ENCODE measurements at regions not wholly inside any gene's neighbourhood (a gene's known extent, or its start where the extent isn't known, plus 50 kb on each side); places are given as distances from the start of the nearest gene placed in this dataset.

GRCh38 chr18:46335534-46336101, 231.4 kb downstream of the HAUS1 start:
- Histone ChIP-seq H3K4me1 (ENCODE audit: insufficient read depth, low read length) (peaks cover 69% of the 10 kb centered on the region), H2AFZ (ENCODE audit: low read depth, low read length) (no peak overlapping the region), H3K4me2 (ENCODE audit: insufficient read depth, low read length) (peak overlapping the region; percentile 76), H4K20me1 (ENCODE audit: insufficient read depth, low read length) (peaks cover 13% of the 10 kb centered on the region), H3K79me2 (ENCODE audit: insufficient read depth, low read length) (peaks cover 77% of the 10 kb centered on the region), H3K9me3 (ENCODE audit: insufficient read depth, low read length, severe bottlenecking) (no peaks in the 10 kb centered on the region), H3K4me3 (ENCODE audit: low read depth in 1 of 2, low read length in 2 of 2) (peak overlapping the region in 1 of 2 experiments; percentile 81; a peak in 2 of 4 replicates), H3K36me3 (ENCODE audit: insufficient read depth, low read length) (no peaks in the 10 kb centered on the region; the same call in 1 of the 2 replicates), H3K27me3 (ENCODE audit: insufficient read depth, low read length, poor library complexity) (no peaks in the 10 kb centered on the region), H3K9ac (ENCODE audit: low read depth, low read length) (peak overlapping the region; percentile 83; the same call in 1 of the 2 replicates), H3K27ac (ENCODE audit: low read length) (peak overlapping the region; percentile 76)
- TF ChIP-seq EZH2 (IDR thresholded peaks at IDR 0.05; ENCODE audit: borderline replicate concordance, low read depth, low read length, severe bottlenecking) = no peak
- TF ChIP-seq CTCF (IDR thresholded peaks at IDR 0.05; ENCODE audit: borderline replicate concordance, extremely low read depth, low read length, poor library complexity, severe bottlenecking) = no peak
- DNase-seq = peak; percentile 16
- no peak for ATAC-seq (ENCODE audit: insufficient read depth, low read depth)

GRCh38 chr18:46336278-46337111, 232.3 kb downstream of the HAUS1 start:
- H3K4me2 ChIP-seq (ENCODE audit: insufficient read depth, low read length) = peak overlapping the region; percentile 76

GRCh38 chr18:46337271-46337670, 233.1 kb downstream of the HAUS1 start:
- no peaks in the 10 kb centered on the region for H3K27me3 ChIP-seq (ENCODE audit: insufficient read depth, low read length, poor library complexity)
- no peak for DNase-seq
- no peaks in the 10 kb centered on the region for H3K9me3 ChIP-seq (ENCODE audit: insufficient read depth, low read length, severe bottlenecking)
- no peak overlapping the region for H2AFZ ChIP-seq (ENCODE audit: low read depth, low read length)
- H4K20me1 ChIP-seq (ENCODE audit: insufficient read depth, low read length) = peaks cover 22% of the 10 kb centered on the region
- 0 out of 2 replicates have a peak overlapping the region, but pooled peaks have one; percentile 20 for H3K9ac ChIP-seq (ENCODE audit: low read depth, low read length)
- H3K4me1 ChIP-seq (ENCODE audit: insufficient read depth, low read length) = peaks cover 73% of the 10 kb centered on the region
- H3K27ac ChIP-seq (ENCODE audit: low read length) = no peak overlapping the region
- TF ChIP-seq CTCF (IDR thresholded peaks at IDR 0.05; ENCODE audit: borderline replicate concordance, extremely low read depth, low read length, poor library complexity, severe bottlenecking) (no peak), EZH2 (IDR thresholded peaks at IDR 0.05; ENCODE audit: borderline replicate concordance, low read depth, low read length, severe bottlenecking) (no peak)
- no peaks in the 10 kb centered on the region; the same call in 1 of the 2 replicates for H3K36me3 ChIP-seq (ENCODE audit: insufficient read depth, low read length)
- peak overlapping the region in 1 of 2 experiments; percentile 13; a peak in 1 of 4 replicates for H3K4me3 ChIP-seq (ENCODE audit: low read depth in 1 of 2, low read length in 2 of 2)
- H3K79me2 ChIP-seq (ENCODE audit: insufficient read depth, low read length) = peaks cover 92% of the 10 kb centered on the region
- peak overlapping the region; percentile 76 for H3K4me2 ChIP-seq (ENCODE audit: insufficient read depth, low read length)
- ATAC-seq (ENCODE audit: insufficient read depth, low read depth) = no peak

More at GRCh38 chr18:46336278-46337111, 232.3 kb downstream of the HAUS1 start:
- Histone ChIP-seq H3K9ac (ENCODE audit: low read depth, low read length) (peak overlapping the region; percentile 20), H4K20me1 (ENCODE audit: insufficient read depth, low read length) (peaks cover 16% of the 10 kb centered on the region), H3K4me3 (ENCODE audit: low read depth in 1 of 2, low read length in 2 of 2) (peak overlapping the region in 1 of 2 experiments; percentile 81; a peak in 1 of 4 replicates), H3K27me3 (ENCODE audit: insufficient read depth, low read length, poor library complexity) (no peaks in the 10 kb centered on the region), H3K79me2 (ENCODE audit: insufficient read depth, low read length) (peaks cover 85% of the 10 kb centered on the region), H3K4me1 (ENCODE audit: insufficient read depth, low read length) (peaks cover 73% of the 10 kb centered on the region), H2AFZ (ENCODE audit: low read depth, low read length) (no peak overlapping the region), H3K27ac (ENCODE audit: low read length) (peak overlapping the region; percentile 49; the same call in 1 of the 2 replicates), H3K9me3 (ENCODE audit: insufficient read depth, low read length, severe bottlenecking) (no peaks in the 10 kb centered on the region), H3K36me3 (ENCODE audit: insufficient read depth, low read length) (no peaks in the 10 kb centered on the region; the same call in 1 of the 2 replicates)
- DNase-seq = no peak
- ATAC-seq (ENCODE audit: insufficient read depth, low read depth) = no peak
- TF ChIP-seq CTCF (IDR thresholded peaks at IDR 0.05; ENCODE audit: borderline replicate concordance, extremely low read depth, low read length, poor library complexity, severe bottlenecking) (no peak), EZH2 (IDR thresholded peaks at IDR 0.05; ENCODE audit: borderline replicate concordance, low read depth, low read length, severe bottlenecking) (no peak)

All from DND-41 (cell line).